Endodermal cell (in vitro differentiated cells): ENCODE measurements at regions not wholly inside any gene's neighbourhood (a gene's known extent, or its start where the extent isn't known, plus 50 kb on each side); places are given as distances from the start of the nearest gene placed in this dataset.

Experiments
- DNase-seq: peaks from one replicate; pipeline ENCODE4 v3.0.0-alpha.2; 2017
- H3K27ac ChIP-seq: 2 replicates; pipeline ENCODE4 v1.5.1; 2013; ENCODE audit warnings: mild to moderate bottlenecking, low read depth, low read length, moderate library complexity
- H3K27me3 ChIP-seq: 2 replicates; pipeline ENCODE4 v1.6.1; 2013; ENCODE audit warnings: mild to moderate bottlenecking, low read length, moderate library complexity; ENCODE audit not compliant: insufficient read depth, control insufficient read depth, poor library complexity, severe bottlenecking
- H3K36me3 ChIP-seq: 2 replicates; pipeline ENCODE4 v1.7.0; 2013; ENCODE audit warnings: mild to moderate bottlenecking, low read length, moderate library complexity; ENCODE audit not compliant: control insufficient read depth, insufficient read depth
- H3K4me1 ChIP-seq: one replicate; pipeline ENCODE4 v1.7.0; 2013; ENCODE audit warnings: low read length; ENCODE audit not compliant: control insufficient read depth, insufficient read depth
- H3K4me3 ChIP-seq: 2 replicates; pipeline ENCODE4 v1.5.1; 2013; ENCODE audit warnings: mild to moderate bottlenecking, low read length, moderate library complexity
- H3K9ac ChIP-seq: 2 replicates; pipeline ENCODE4 v1.6.1; 2013; ENCODE audit warnings: mild to moderate bottlenecking, low read length, moderate library complexity; ENCODE audit not compliant: poor library complexity, severe bottlenecking; ENCODE audit errors: extremely low read depth
- H3K9me3 ChIP-seq: 2 replicates; pipeline ENCODE4 v1.6.1; 2013; ENCODE audit warnings: mild to moderate bottlenecking, low read length, moderate library complexity; ENCODE audit not compliant: control insufficient read depth
- H3K27ac Mint-ChIP-seq: 2 replicates; pipeline ENCODE4 v1.8.0; 2020; ENCODE audit warnings: mixed read lengths
- H3K27me3 Mint-ChIP-seq: 2 replicates; pipeline ENCODE4 v1.8.0; 2021; ENCODE audit warnings: mild to moderate bottlenecking, mixed read lengths; ENCODE audit not compliant: insufficient read depth
- H3K36me3 Mint-ChIP-seq: 2 replicates; pipeline ENCODE4 v1.8.0; 2020; ENCODE audit warnings: low read depth, mixed read lengths
- H3K4me1 Mint-ChIP-seq: 2 replicates; pipeline ENCODE4 v1.8.0; 2020; ENCODE audit warnings: mixed read lengths
- H3K4me3 Mint-ChIP-seq: 2 replicates; pipeline ENCODE4 v1.8.0; 2020; ENCODE audit warnings: mild to moderate bottlenecking, moderate library complexity, mixed read lengths
- H3K9me3 Mint-ChIP-seq: 2 replicates; pipeline ENCODE4 v1.8.0; 2020; ENCODE audit warnings: mild to moderate bottlenecking, mixed read lengths
- CTCF ChIP-seq: fragments of 200-600 bp; sonication (generic); conservative IDR thresholded peaks from 2 replicates; pipeline ENCODE4 v1.5.0; 2021; ENCODE audit warnings: antibody characterized with exemption, mild to moderate bottlenecking
- WGBS, 2 experiments: methylation state at CpG; one replicate each; pipeline versions ENCODE4 v1.1.5 to v1.1.7; 2013; ENCODE audit warnings: missing lambda C conversion rate in 2 of 2, mixed read lengths in 1 of 2; ENCODE audit not compliant: insufficient coverage in 1 of 2, insufficient read length in 1 of 2; 5-methylcytosine and 5-hydroxymethylcytosine counted together

- H3K9me3 Mint-ChIP-seq = peaks cover 2% of the 10 kb centered on the region
- WGBS, 2 experiments = 90% methylated on average over 2 of the region's 4 CpGs
Observed at GRCh38 chr12:86312232-86312631, 56.0 kb upstream of the MGAT4C start.

More at GRCh38 chr12:86312232-86312631, 56.0 kb upstream of the MGAT4C start:
- peaks cover 2% of the 10 kb centered on the region for H3K36me3 Mint-ChIP-seq
- Histone ChIP-seq H3K9me3 (no peaks in the 10 kb centered on the region), H3K4me1 (no peaks in the 10 kb centered on the region), H3K36me3 (no peaks in the 10 kb centered on the region), H3K9ac (no peak overlapping the region), H3K4me3 (no peak overlapping the region), H3K27ac (no peak overlapping the region), H3K27me3 (no peaks in the 10 kb centered on the region)
- peaks cover 5% of the 10 kb centered on the region for H3K4me1 Mint-ChIP-seq
- H3K27me3 Mint-ChIP-seq = no peaks in the 10 kb centered on the region
- no peak overlapping the region for H3K4me3 Mint-ChIP-seq
- DNase-seq = no peak
- H3K27ac Mint-ChIP-seq = no peak overlapping the region
- TF ChIP-seq CTCF = no peak
